NCI-H748 treated with DMSO at 0.1 percent for 48 hours (cell line): ENCODE measurements at regions not wholly inside any gene's neighbourhood (a gene's known extent, or its start where the extent isn't known, plus 50 kb on each side); places are given as distances from the start of the nearest gene placed in this dataset.

ENCODE experiments used
- DNase-seq: peaks from one replicate; lab custom pipeline; 2025; lab: John Stamatoyannopoulos, UW

GRCh38 chr5:123763201-123763600, 251.2 kb downstream of the CSNK1G3 start:
- DNase-seq: no peak

- DNase-seq: no peak
These were observed 244.8 kb downstream of the CSNK1G3 start for GRCh38 chr5:123756816-123757215.

- no peak for DNase-seq
These were observed 244.3 kb downstream of the CSNK1G3 start for GRCh38 chr5:123756318-123756665.

- no peak for DNase-seq
These were observed 243.8 kb downstream of the CSNK1G3 start for GRCh38 chr5:123755653-123756317.

- DNase-seq: peak; percentile 18
These were observed 242.9 kb downstream of the CSNK1G3 start for GRCh38 chr5:123754908-123755307.

GRCh38 chr5:123753937-123754891, 242.2 kb downstream of the CSNK1G3 start:
- DNase-seq: no peak

- DNase-seq: no peak
These were observed 241.4 kb downstream of the CSNK1G3 start for GRCh38 chr5:123753180-123753936.

- DNase-seq: no peak
These were observed 240.7 kb downstream of the CSNK1G3 start for GRCh38 chr5:123752552-123753179.

- DNase-seq: no peak
These were observed 239.7 kb downstream of the CSNK1G3 start for GRCh38 chr5:123751670-123752069.

GRCh38 chr5:123748239-123748638, 236.3 kb downstream of the CSNK1G3 start:
- no peak for DNase-seq

- no peak for DNase-seq
These were observed 234.8 kb downstream of the CSNK1G3 start for GRCh38 chr5:123746683-123747360.

- DNase-seq: no peak
These were observed 232.1 kb downstream of the CSNK1G3 start for GRCh38 chr5:123743990-123744583.

- no peak for DNase-seq
These were observed 223.4 kb downstream of the CSNK1G3 start for GRCh38 chr5:123735384-123735783.

- no peak for DNase-seq
These were observed 220.3 kb downstream of the CSNK1G3 start for GRCh38 chr5:123732257-123732656.

- no peak for DNase-seq
These were observed 210.5 kb downstream of the CSNK1G3 start for GRCh38 chr5:123722451-123722850.

- no peak for DNase-seq
These were observed 209.8 kb downstream of the CSNK1G3 start for GRCh38 chr5:123721675-123722276.

- DNase-seq: no peak
These were observed 209.0 kb downstream of the CSNK1G3 start for GRCh38 chr5:123720955-123721354.

- no peak for DNase-seq
These were observed 208.4 kb downstream of the CSNK1G3 start for GRCh38 chr5:123720339-123720738.

GRCh38 chr5:123719004-123719403, 207.0 kb downstream of the CSNK1G3 start:
- no peak for DNase-seq

- DNase-seq: no peak
These were observed 206.3 kb downstream of the CSNK1G3 start for GRCh38 chr5:123718238-123718637.

- DNase-seq: no peak
These were observed 205.2 kb downstream of the CSNK1G3 start for GRCh38 chr5:123717139-123717538.
